ENCODE measurements at regions not wholly inside any gene's neighbourhood (a gene's known extent, or its start where the extent isn't known, plus 50 kb on each side); places are given as distances from the start of the nearest gene placed in this dataset.

DNA sequence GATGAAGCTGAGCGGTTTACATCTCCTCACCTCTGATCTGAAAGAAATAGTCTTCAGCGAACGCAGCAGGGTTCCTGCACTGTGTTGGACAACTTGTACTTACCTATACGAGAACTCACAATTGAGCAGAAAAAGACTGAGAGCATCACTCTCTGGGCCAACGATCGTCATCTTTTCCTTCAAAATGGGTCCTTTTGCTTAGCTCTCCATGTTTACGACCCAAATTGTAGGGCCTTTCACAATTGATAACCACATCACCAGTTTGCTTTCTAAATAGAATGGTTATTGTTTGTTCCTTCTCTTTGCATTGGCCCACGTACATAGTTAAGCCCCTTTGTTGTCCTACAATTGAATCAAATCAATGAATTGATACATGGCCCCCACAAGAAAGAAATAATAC lies 110.0 kb upstream of the DMRT1 start:
- Histone ChIP-seq H2AFZ (no peak overlapping the region), H3K4me2 (no peak overlapping the region), H3K27ac (ENCODE audit: low read depth) (no peak overlapping the region), H3K79me2 (replicated peaks; ENCODE audit: insufficient read depth) (peaks cover 5% of the 10 kb centered on the region; the same call in 1 of the 2 replicates), H4K20me1 (replicated peaks; ENCODE audit: insufficient read depth) (no peaks in the 10 kb centered on the region), H3K4me1 (ENCODE audit: insufficient read depth) (peaks cover 22% of the 10 kb centered on the region), H3K4me3 (no peak overlapping the region), H3K36me3 (ENCODE audit: insufficient read depth) (peaks cover 9% of the 10 kb centered on the region), H3K27me3 (ENCODE audit: insufficient read depth) (no peaks in the 10 kb centered on the region), H3F3A (replicated peaks; ENCODE audit: low read depth) (no peaks in the 10 kb centered on the region), H3K9me2 (ENCODE audit: insufficient read depth) (no peaks in the 10 kb centered on the region)
- no peak for ATAC-seq
- no peak overlapping the region for H3K27ac Mint-ChIP-seq
- no peak for DNase-seq (ENCODE audit: low spot score)
- peaks cover 36% of the 10 kb centered on the region for H3K4me1 Mint-ChIP-seq
- H3K9me3 Mint-ChIP-seq, result no peaks in the 10 kb centered on the region
- no peak overlapping the region for H3K4me3 Mint-ChIP-seq
- TF ChIP-seq, protein P1, sequence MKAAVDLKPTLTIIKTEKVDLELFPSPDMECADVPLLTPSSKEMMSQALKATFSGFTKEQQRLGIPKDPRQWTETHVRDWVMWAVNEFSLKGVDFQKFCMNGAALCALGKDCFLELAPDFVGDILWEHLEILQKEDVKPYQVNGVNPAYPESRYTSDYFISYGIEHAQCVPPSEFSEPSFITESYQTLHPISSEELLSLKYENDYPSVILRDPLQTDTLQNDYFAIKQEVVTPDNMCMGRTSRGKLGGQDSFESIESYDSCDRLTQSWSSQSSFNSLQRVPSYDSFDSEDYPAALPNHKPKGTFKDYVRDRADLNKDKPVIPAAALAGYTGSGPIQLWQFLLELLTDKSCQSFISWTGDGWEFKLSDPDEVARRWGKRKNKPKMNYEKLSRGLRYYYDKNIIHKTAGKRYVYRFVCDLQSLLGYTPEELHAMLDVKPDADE (IDR thresholded peaks at IDR 0.05), result no peak
- no peak for TF ChIP-seq CREB1 (CRISPR knock-in tag; IDR thresholded peaks at IDR 0.05; ENCODE audit: low read depth)
- TF ChIP-seq, protein P2, sequence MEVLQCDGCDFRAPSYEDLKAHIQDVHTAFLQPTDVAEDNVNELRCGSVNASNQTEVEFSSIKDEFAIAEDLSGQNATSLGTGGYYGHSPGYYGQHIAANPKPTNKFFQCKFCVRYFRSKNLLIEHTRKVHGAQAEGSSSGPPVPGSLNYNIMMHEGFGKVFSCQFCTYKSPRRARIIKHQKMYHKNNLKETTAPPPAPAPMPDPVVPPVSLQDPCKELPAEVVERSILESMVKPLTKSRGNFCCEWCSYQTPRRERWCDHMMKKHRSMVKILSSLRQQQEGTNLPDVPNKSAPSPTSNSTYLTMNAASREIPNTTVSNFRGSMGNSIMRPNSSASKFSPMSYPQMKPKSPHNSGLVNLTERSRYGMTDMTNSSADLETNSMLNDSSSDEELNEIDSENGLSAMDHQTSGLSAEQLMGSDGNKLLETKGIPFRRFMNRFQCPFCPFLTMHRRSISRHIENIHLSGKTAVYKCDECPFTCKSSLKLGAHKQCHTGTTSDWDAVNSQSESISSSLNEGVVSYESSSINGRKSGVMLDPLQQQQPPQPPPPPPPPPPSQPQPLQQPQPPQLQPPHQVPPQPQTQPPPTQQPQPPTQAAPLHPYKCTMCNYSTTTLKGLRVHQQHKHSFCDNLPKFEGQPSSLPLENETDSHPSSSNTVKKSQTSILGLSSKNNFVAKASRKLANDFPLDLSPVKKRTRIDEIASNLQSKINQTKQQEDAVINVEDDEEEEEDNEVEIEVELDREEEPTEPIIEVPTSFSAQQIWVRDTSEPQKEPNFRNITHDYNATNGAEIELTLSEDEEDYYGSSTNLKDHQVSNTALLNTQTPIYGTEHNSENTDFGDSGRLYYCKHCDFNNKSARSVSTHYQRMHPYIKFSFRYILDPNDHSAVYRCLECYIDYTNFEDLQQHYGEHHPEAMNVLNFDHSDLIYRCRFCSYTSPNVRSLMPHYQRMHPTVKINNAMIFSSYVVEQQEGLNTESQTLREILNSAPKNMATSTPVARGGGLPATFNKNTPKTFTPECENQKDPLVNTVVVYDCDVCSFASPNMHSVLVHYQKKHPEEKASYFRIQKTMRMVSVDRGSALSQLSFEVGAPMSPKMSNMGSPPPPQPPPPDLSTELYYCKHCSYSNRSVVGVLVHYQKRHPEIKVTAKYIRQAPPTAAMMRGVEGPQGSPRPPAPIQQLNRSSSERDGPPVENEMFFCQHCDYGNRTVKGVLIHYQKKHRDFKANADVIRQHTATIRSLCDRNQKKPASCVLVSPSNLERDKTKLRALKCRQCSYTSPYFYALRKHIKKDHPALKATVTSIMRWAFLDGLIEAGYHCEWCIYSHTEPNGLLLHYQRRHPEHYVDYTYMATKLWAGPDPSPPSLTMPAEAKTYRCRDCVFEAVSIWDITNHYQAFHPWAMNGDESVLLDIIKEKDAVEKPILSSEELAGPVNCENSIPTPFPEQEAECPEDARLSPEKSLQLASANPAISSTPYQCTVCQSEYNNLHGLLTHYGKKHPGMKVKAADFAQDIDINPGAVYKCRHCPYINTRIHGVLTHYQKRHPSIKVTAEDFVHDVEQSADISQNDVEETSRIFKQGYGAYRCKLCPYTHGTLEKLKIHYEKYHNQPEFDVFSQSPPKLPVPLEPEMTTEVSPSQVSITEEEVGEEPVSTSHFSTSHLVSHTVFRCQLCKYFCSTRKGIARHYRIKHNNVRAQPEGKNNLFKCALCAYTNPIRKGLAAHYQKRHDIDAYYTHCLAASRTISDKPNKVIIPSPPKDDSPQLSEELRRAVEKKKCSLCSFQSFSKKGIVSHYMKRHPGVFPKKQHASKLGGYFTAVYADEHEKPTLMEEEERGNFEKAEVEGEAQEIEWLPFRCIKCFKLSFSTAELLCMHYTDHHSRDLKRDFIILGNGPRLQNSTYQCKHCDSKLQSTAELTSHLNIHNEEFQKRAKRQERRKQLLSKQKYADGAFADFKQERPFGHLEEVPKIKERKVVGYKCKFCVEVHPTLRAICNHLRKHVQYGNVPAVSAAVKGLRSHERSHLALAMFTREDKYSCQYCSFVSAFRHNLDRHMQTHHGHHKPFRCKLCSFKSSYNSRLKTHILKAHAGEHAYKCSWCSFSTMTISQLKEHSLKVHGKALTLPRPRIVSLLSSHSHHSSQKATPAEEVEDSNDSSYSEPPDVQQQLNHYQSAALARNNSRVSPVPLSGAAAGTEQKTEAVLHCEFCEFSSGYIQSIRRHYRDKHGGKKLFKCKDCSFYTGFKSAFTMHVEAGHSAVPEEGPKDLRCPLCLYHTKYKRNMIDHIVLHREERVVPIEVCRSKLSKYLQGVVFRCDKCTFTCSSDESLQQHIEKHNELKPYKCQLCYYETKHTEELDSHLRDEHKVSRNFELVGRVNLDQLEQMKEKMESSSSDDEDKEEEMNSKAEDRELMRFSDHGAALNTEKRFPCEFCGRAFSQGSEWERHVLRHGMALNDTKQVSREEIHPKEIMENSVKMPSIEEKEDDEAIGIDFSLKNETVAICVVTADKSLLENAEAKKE (CRISPR knock-in tag; IDR thresholded peaks at IDR 0.05), result no peak
- no peak for TF ChIP-seq NANOG (IDR thresholded peaks at IDR 0.05; ENCODE audit: borderline replicate concordance)
- no peak for TF ChIP-seq ZNF331 (CRISPR knock-in tag; IDR thresholded peaks at IDR 0.05; ENCODE audit: low read depth)
- no peak for TF ChIP-seq EZH2phosphoT487 (IDR thresholded peaks at IDR 0.05; ENCODE audit: unreplicated experiment)
- no peak for TF ChIP-seq EZH2 (IDR thresholded peaks at IDR 0.05; ENCODE audit: low read depth, unreplicated experiment)
- no peak for TF ChIP-seq POLR2AphosphoS5 (IDR thresholded peaks at IDR 0.05; ENCODE audit: low read depth)
- no peak for TF ChIP-seq JUNB (IDR thresholded peaks at IDR 0.05; ENCODE audit: unreplicated experiment)
- TF ChIP-seq, protein P3, sequence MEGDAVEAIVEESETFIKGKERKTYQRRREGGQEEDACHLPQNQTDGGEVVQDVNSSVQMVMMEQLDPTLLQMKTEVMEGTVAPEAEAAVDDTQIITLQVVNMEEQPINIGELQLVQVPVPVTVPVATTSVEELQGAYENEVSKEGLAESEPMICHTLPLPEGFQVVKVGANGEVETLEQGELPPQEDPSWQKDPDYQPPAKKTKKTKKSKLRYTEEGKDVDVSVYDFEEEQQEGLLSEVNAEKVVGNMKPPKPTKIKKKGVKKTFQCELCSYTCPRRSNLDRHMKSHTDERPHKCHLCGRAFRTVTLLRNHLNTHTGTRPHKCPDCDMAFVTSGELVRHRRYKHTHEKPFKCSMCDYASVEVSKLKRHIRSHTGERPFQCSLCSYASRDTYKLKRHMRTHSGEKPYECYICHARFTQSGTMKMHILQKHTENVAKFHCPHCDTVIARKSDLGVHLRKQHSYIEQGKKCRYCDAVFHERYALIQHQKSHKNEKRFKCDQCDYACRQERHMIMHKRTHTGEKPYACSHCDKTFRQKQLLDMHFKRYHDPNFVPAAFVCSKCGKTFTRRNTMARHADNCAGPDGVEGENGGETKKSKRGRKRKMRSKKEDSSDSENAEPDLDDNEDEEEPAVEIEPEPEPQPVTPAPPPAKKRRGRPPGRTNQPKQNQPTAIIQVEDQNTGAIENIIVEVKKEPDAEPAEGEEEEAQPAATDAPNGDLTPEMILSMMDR (conservative IDR thresholded peaks at IDR 0.05; ENCODE audit: low read depth in 2 of 2), result no peak
- no peak for TF ChIP-seq ZNF114 (CRISPR knock-in tag; IDR thresholded peaks at IDR 0.05)
- peaks cover 34% of the 10 kb centered on the region for H3K36me3 Mint-ChIP-seq (ENCODE audit: low read depth)
- H3K27me3 Mint-ChIP-seq (ENCODE audit: insufficient read depth, low read depth, poor library complexity), result peaks cover 3% of the 10 kb centered on the region

Measured in GM23338 (cell line).